SK-N-SH (cell line): ENCODE measurements at regions not wholly inside any gene's neighbourhood (a gene's known extent, or its start where the extent isn't known, plus 50 kb on each side); places are given as distances from the start of the nearest gene placed in this dataset.

Source experiments
- CTCF ChIA-PET: fragments of 300-600, 350-600 bp; formaldehyde crosslinking; extraction: SDS; loops from one replicate; lab custom pipeline; 2021; lab: Yijun Ruan, JAX
- POLR2A ChIA-PET: fragments of 350-600 bp; sonication (Branson Sonifier 250); formaldehyde crosslinking; extraction: SDS; loops from one replicate; lab custom pipeline; 2020; ENCODE audit warnings: antibody characterized with exemption, inconsistent platforms; lab: Yijun Ruan, JAX
- DNase-seq: peaks from one replicate; pipeline ENCODE4 v3.0.0; 2012
- H2AFZ ChIP-seq: fragments of 200-600 bp; sonication (generic); 2 replicates; pipeline ENCODE4 v1.8.1; 2016; ENCODE audit warnings: antibody characterized with exemption, mild to moderate bottlenecking, low read depth
- H3F3A ChIP-seq: fragments of 200-600 bp; sonication (generic); replicated peaks from 2 replicates; pipeline ENCODE3; 2016; ENCODE audit warnings: antibody characterized with exemption, mild to moderate bottlenecking; ENCODE audit not compliant: insufficient read depth
- H3K27ac ChIP-seq, 2 experiments: fragments of 200-500 bp in 1 of 2; fragments of 200-600 bp in 1 of 2; sonication (Bioruptor generic) in 1 of 2; sonication (generic), shearing (Covaris generic) in 1 of 2; 2 replicates each; pipeline versions ENCODE4 v1.5.1 to v1.6.1; 2014 to 2016; ENCODE audit warnings: low read depth in 2 of 2, inconsistent platforms in 1 of 2, low read length in 1 of 2, mild to moderate bottlenecking in 1 of 2, mixed read lengths in 1 of 2
- H3K27me3 ChIP-seq: fragments of 200-600 bp; sonication (generic), shearing (Covaris generic); 2 replicates; pipeline ENCODE4 v1.6.1; 2016; ENCODE audit warnings: mixed run types; ENCODE audit not compliant: insufficient read depth
- H3K36me3 ChIP-seq, 2 experiments: fragments of 200-500 bp in 1 of 2; fragments of 200-600 bp in 1 of 2; sonication (Bioruptor generic) in 1 of 2; sonication (generic) in 1 of 2; replicated peaks in 1 of 2; 2 replicates each; pipeline versions ENCODE3 to v1.5.1; 2014 to 2016; ENCODE audit warnings: low read length in 1 of 2, mild to moderate bottlenecking in 1 of 2; ENCODE audit not compliant: insufficient read depth in 2 of 2, control insufficient read depth in 1 of 2
- H3K4me1 ChIP-seq, 2 experiments: fragments of 200-500 bp in 1 of 2; fragments of 200-600 bp in 1 of 2; sonication (Bioruptor generic) in 1 of 2; sonication (generic), shearing (Covaris generic) in 1 of 2; 2 replicates each; pipeline versions ENCODE4 v1.5.1 to v1.6.1; 2014 to 2016; ENCODE audit warnings: low read depth in 1 of 2, low read length in 1 of 2, mixed run types in 1 of 2; ENCODE audit not compliant: insufficient read depth in 2 of 2, control insufficient read depth in 1 of 2
- H3K4me2 ChIP-seq: fragments of 200-600 bp; sonication (generic), shearing (Covaris generic); 2 replicates; pipeline ENCODE4 v1.6.1; 2017; ENCODE audit warnings: mixed run types
- H3K4me3 ChIP-seq, 2 experiments: fragments of 200-500 bp in 1 of 2; fragments of 200-600 bp in 1 of 2; sonication (Bioruptor generic) in 1 of 2; sonication (generic), shearing (Covaris generic) in 1 of 2; 2 replicates each; pipeline versions ENCODE4 v1.5.1 to v1.8.1; 2014 to 2016; ENCODE audit warnings: low read depth in 2 of 2, inconsistent platforms in 1 of 2, low read length in 1 of 2, mild to moderate bottlenecking in 1 of 2, mixed read lengths in 1 of 2, moderate library complexity in 1 of 2
- H3K79me2 ChIP-seq: fragments of 200-600 bp; sonication (generic); 2 replicates; pipeline ENCODE4 v1.8.1; 2017; ENCODE audit warnings: mild to moderate bottlenecking; ENCODE audit not compliant: insufficient read depth
- H3K9ac ChIP-seq: fragments of 200-600 bp; sonication (generic); 2 replicates; pipeline ENCODE4 v1.6.1; 2017; ENCODE audit warnings: mixed run types
- H3K9me2 ChIP-seq: fragments of 200-600 bp; sonication (generic); 2 replicates; pipeline ENCODE4 v1.6.1; 2017; ENCODE audit warnings: mixed run types
- H3K9me3 ChIP-seq: fragments of 200-600 bp; sonication (generic); 2 replicates; pipeline ENCODE4 v1.6.1; 2017; ENCODE audit warnings: mixed run types, mild to moderate bottlenecking, moderate library complexity
- H4K20me1 ChIP-seq: fragments of 200-600 bp; sonication (generic); 2 replicates; pipeline ENCODE4 v1.6.1; 2017; ENCODE audit warnings: mild to moderate bottlenecking, mixed run types; ENCODE audit not compliant: insufficient read depth
- CHD2 ChIP-seq: fragments of 150-350 bp; IDR thresholded peaks from 2 replicates; pipeline ENCODE4 v1.6.1; 2018; ENCODE audit warnings: low read length; ENCODE audit not compliant: partially characterized antibody
- EZH2phosphoT487 ChIP-seq: fragments of 200-600 bp; sonication (generic); IDR thresholded peaks from 2 replicates; pipeline ENCODE4 v1.6.1; 2017; ENCODE audit warnings: low read depth, mixed run types, mild to moderate bottlenecking, antibody characterized with exemption, moderate library complexity, borderline replicate concordance
- FOSL2 ChIP-seq: IDR thresholded peaks from 2 replicates; pipeline ENCODE4 v1.4.0; 2012; ENCODE audit warnings: low read depth, mild to moderate bottlenecking, moderate library complexity, borderline replicate concordance
- GABPA ChIP-seq: IDR thresholded peaks from 2 replicates; pipeline ENCODE4 v1.4.0; 2012; ENCODE audit warnings: low read depth, mild to moderate bottlenecking
- GATA2 ChIP-seq: sonication (generic); formaldehyde crosslinking; IDR thresholded peaks from 2 replicates; pipeline ENCODE4 v1.5.0; 2020; ENCODE audit warnings: mild to moderate bottlenecking, missing genetic modification reagents
- MEF2A ChIP-seq: IDR thresholded peaks from 2 replicates; pipeline ENCODE4 v1.4.0; 2012; ENCODE audit warnings: low read depth, borderline replicate concordance
- REST ChIP-seq: IDR thresholded peaks from 2 replicates; pipeline ENCODE4 v1.6.1; 2012; ENCODE audit warnings: mild to moderate bottlenecking, low read depth, low read length, moderate library complexity
- RXRA ChIP-seq: IDR thresholded peaks from 2 replicates; pipeline ENCODE4 v1.4.0; 2012; ENCODE audit warnings: low read depth, mild to moderate bottlenecking, borderline replicate concordance
- TCF12 ChIP-seq: IDR thresholded peaks from 2 replicates; pipeline ENCODE4 v1.4.0; 2012
- USF1 ChIP-seq: IDR thresholded peaks from 2 replicates; pipeline ENCODE4 v1.4.0; 2012; ENCODE audit warnings: low read depth, borderline replicate concordance
- USF2 ChIP-seq: fragments of 150-350 bp; IDR thresholded peaks from 2 replicates; pipeline ENCODE4 v1.6.1; 2017; ENCODE audit warnings: antibody characterized with exemption, low read length, low read depth, borderline replicate concordance
- YY1 ChIP-seq: IDR thresholded peaks from 2 replicates; pipeline ENCODE4 v1.4.0; 2012; ENCODE audit warnings: low read depth, mild to moderate bottlenecking
- ZBTB33 ChIP-seq: IDR thresholded peaks from 2 replicates; pipeline ENCODE4 v1.4.0; 2012; ENCODE audit warnings: low read depth, borderline replicate concordance
- WGBS: methylation state at CpG from one replicate; pipeline ENCODE4 v1.1.6; 2017; ENCODE audit warnings: low lambda C conversion rate; 5-methylcytosine and 5-hydroxymethylcytosine counted together

GRCh38 chr1:55877437-55878232 lies 662.5 kb upstream of the USP24 start:
- no peak overlapping the region for H3K4me2 ChIP-seq
- DNase-seq, result no peak
- no peak overlapping the region for H3K27ac ChIP-seq
- TF ChIP-seq MEF2A, result no peak
- no peak for TF ChIP-seq TCF12
- TF ChIP-seq RXRA, result no peak
- TF ChIP-seq USF2, result no peak
- no peak for TF ChIP-seq USF1
- no peak for TF ChIP-seq FOSL2
- no peak for TF ChIP-seq REST
- TF ChIP-seq ZBTB33, result no peak
- no peak for TF ChIP-seq YY1
- no peak for TF ChIP-seq GATA2
- no peak for TF ChIP-seq CHD2
- no peak for TF ChIP-seq EZH2phosphoT487
- no peak for TF ChIP-seq GABPA
- H3K4me1 ChIP-seq, result no peaks in the 10 kb centered on the region
- no peaks in the 10 kb centered on the region for H3K9me2 ChIP-seq
- ChIA-PET CTCF (no interaction called here), POLR2A (no interaction called here)
- H3K4me3 ChIP-seq, result no peak overlapping the region
- no peaks in the 10 kb centered on the region for H3K27me3 ChIP-seq
- WGBS, result 64% methylated on average over 6 of the region's 6 CpGs
- no peaks in the 10 kb centered on the region for H3K79me2 ChIP-seq
- H3K9ac ChIP-seq, result no peak overlapping the region
- H4K20me1 ChIP-seq, result no peaks in the 10 kb centered on the region
- no peaks in the 10 kb centered on the region for H3K36me3 ChIP-seq
- H3F3A ChIP-seq, result no peaks in the 10 kb centered on the region
- no peak overlapping the region for H2AFZ ChIP-seq
- H3K9me3 ChIP-seq, result no peaks in the 10 kb centered on the region
